GM20000 (cell line): ENCODE measurements at regions not wholly inside any gene's neighbourhood (a gene's known extent, or its start where the extent isn't known, plus 50 kb on each side); places are given as distances from the start of the nearest gene placed in this dataset.

ENCODE experiments used
- DNase-seq: peaks from one replicate; pipeline ENCODE4 v3.0.0; 2012; ENCODE audit warnings: low spot score
- CTCF ChIP-seq: IDR thresholded peaks from 2 replicates; pipeline ENCODE4 v1.5.1; 2012; ENCODE audit warnings: mild to moderate bottlenecking, control low read depth; ENCODE audit errors: extremely low read depth, missing control alignments

- no peak for TF ChIP-seq CTCF
Measured at GRCh38 chr4:178598672-178599071, 1156.4 kb upstream of the AGA start.

DNA sequence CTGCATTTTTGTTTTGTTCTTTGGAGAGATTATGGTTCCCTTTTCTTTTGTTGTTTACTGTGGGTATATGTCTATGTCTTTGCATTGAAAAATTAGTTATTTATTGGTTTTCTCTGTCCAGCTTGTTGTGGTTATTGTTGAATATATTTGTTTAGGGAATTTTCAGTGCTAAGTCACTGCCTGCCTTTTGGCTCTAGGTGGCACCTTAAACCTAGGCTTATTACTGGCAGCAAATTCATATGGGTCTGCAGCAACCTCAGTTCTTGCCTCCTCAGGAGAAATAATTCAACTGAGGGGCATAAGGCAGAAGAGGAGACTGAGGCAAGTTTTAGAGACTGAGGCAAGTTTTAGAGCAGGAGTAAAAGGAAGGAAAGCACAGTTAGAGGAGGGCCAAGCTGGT lies 1157.3 kb upstream of the AGA start:
- DNase-seq = no peak
- no peak for TF ChIP-seq CTCF

More at GRCh38 chr4:178598672-178599071, 1156.4 kb upstream of the AGA start:
- no peak for DNase-seq

DNA sequence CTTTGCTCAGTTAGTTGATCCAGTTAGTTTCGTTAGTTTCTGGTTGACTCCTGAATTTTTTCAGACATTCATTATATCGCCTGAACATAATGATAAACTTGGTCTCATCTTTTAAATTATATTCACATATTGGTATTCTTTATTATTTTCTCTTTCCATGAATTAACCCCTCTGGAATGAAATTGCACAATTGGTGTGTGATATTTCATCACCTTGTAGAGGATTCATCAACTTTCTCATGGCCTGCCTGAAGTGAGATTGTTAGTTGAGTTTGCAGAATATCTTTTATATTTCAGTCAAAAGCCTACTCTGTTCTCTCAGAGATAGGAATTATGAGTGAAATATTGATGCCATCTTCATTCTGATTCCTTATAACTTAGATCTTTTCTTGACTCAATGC lies 1160.6 kb upstream of the AGA start:
- no peak for DNase-seq
- TF ChIP-seq CTCF = no peak

DNA sequence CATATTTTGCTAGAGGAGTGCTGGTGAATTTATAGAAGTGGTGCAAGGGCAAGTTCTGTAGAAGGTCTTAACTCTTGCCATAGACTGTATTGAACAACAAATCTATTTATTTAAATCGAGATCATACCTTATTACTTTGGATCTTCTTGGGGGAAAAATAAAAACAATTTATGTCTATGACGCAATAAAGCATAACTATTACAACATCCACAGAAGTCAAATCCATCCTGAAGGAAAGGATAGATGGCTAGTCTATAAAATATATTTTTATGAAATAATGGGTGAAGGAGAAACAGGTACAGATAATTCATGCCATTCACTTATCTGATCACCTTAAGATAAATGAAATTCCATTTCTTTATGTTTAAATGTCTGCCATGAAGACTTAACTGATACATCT lies 1168.8 kb upstream of the AGA start:
- no peak for TF ChIP-seq CTCF
- DNase-seq = no peak

- no peak for TF ChIP-seq CTCF
- DNase-seq = no peak
Measured at GRCh38 chr4:178612733-178613132, 1170.5 kb upstream of the AGA start.

DNA sequence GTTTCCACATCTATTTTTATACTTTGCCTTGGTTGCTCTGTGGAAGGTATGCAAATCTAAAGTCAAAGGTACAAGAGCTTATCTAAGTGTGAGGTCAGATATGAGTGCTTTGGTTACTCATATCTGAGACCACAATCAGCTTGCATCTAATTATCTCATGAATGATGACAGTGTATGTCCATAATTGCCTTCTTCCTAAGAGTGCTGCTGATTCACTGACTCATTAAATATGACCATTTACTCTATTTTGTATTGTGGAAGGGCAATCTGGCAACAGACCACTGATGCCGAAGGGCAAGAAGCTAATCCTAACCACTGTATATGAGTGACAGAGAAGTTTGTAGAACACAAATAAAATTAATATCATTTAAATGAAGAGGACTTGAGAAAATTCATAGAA lies 1190.2 kb upstream of the AGA start:
- TF ChIP-seq CTCF = no peak
- no peak for DNase-seq

DNA sequence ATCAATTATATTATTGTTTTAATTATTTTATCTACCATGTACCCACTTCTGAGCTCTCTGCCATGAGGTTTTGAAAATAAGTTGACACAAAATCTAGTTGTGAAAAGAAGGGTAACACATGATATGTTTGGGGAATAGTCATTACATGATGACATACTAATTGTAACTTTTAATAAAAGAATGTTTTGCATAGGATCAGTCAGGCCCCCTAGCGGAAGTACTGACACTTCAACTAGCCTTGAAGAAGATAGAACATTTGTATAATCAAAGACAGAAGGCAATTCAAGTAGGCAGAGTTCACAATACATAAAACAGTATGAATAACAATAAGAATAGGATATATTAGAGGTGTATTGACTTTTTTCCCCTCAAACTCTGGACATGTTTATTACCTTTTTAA lies 1191.0 kb upstream of the AGA start:
- DNase-seq = no peak
- no peak for TF ChIP-seq CTCF

GRCh38 chr4:178664621-178665020 lies 1222.4 kb upstream of the AGA start:
- no peak for DNase-seq

More at GRCh38 chr4:178664621-178665020, 1222.4 kb upstream of the AGA start:
- no peak for TF ChIP-seq CTCF
